NCI-H1092 treated with DMSO at 0.1 percent for 48 hours (cell line): ENCODE measurements at regions not wholly inside any gene's neighbourhood (a gene's known extent, or its start where the extent isn't known, plus 50 kb on each side); places are given as distances from the start of the nearest gene placed in this dataset.
"Not testable (repeated sequence)": the region's sequence is repeated elsewhere in the genome, so short reads cannot be mapped to it uniquely, and the experiment has no call there.

Experiments used
- DNase-seq: peaks from one replicate; lab custom pipeline; 2025; lab: John Stamatoyannopoulos, UW

- DNase-seq: no peak
Measured at GRCh38 chrX:150212672-150213480, 150.2 kb upstream of the MAMLD1 start.

GRCh38 chrX:150213481-150214030 lies 149.6 kb upstream of the MAMLD1 start:
- DNase-seq: no peak

- DNase-seq: not testable (repeated sequence)
Measured at GRCh38 chrX:150216000-150216399, 147.1 kb upstream of the MAMLD1 start.

- no peak for DNase-seq
Measured at GRCh38 chrX:150216716-150217115, 146.4 kb upstream of the MAMLD1 start.

GRCh38 chrX:150217609-150218008 lies 145.5 kb upstream of the MAMLD1 start:
- DNase-seq: no peak

- no peak for DNase-seq
Measured at GRCh38 chrX:150219374-150220185, 143.5 kb upstream of the MAMLD1 start.

- no peak for DNase-seq
Measured at GRCh38 chrX:150223176-150224015, 139.7 kb upstream of the MAMLD1 start.

GRCh38 chrX:150224676-150225075 lies 138.4 kb upstream of the MAMLD1 start:
- no peak for DNase-seq

GRCh38 chrX:150225266-150225665 lies 137.9 kb upstream of the MAMLD1 start:
- no peak for DNase-seq

GRCh38 chrX:150225756-150226155 lies 137.4 kb upstream of the MAMLD1 start:
- no peak for DNase-seq

- DNase-seq: no peak
Measured at GRCh38 chrX:150226223-150226965, 136.7 kb upstream of the MAMLD1 start.

GRCh38 chrX:150227321-150227860 lies 135.7 kb upstream of the MAMLD1 start:
- DNase-seq: no peak

GRCh38 chrX:150227873-150228410 lies 135.2 kb upstream of the MAMLD1 start:
- no peak for DNase-seq

- DNase-seq: no peak
Measured at GRCh38 chrX:150228431-150228830, 134.7 kb upstream of the MAMLD1 start.

- no peak for DNase-seq
Measured at GRCh38 chrX:150229030-150229429, 134.1 kb upstream of the MAMLD1 start.

GRCh38 chrX:150229481-150229880 lies 133.6 kb upstream of the MAMLD1 start:
- no peak for DNase-seq

GRCh38 chrX:150230952-150231351 lies 132.2 kb upstream of the MAMLD1 start:
- not testable (repeated sequence) for DNase-seq

- not testable (repeated sequence) for DNase-seq
Measured at GRCh38 chrX:150231368-150231767, 131.7 kb upstream of the MAMLD1 start.

GRCh38 chrX:150232222-150232621 lies 130.9 kb upstream of the MAMLD1 start:
- not testable (repeated sequence) for DNase-seq

GRCh38 chrX:150234126-150234525 lies 129.0 kb upstream of the MAMLD1 start:
- DNase-seq: no peak

- DNase-seq: no peak
Measured at GRCh38 chrX:150236327-150236726, 126.8 kb upstream of the MAMLD1 start.
